HepG2 (cell line): ENCODE measurements at regions not wholly inside any gene's neighbourhood (a gene's known extent, or its start where the extent isn't known, plus 50 kb on each side); places are given as distances from the start of the nearest gene placed in this dataset.

Experiments used
- CENPX ChIP-seq: sonication (generic); formaldehyde crosslinking; IDR thresholded peaks from 2 replicates; pipeline ENCODE4 v1.9.0; 2021; ENCODE audit warnings: mild to moderate bottlenecking, missing genetic modification reagents, moderate library complexity
- small RNA-seq, 3 experiments: library from RNA; depleted of rRNA; stranded (forward); fragments of <200 nt; gene quantifications; one replicate each; pipeline ENCODE3, GENCODE V24; 2012; ENCODE audit warnings: low read depth in 2 of 3, low replicate concordance in 1 of 3; ENCODE audit not compliant: insufficient read length in 3 of 3, insufficient read depth in 2 of 3

GRCh38 chr2:15996536-15997423 is 56.4 kb downstream of the MYCN start (continued):
- no peak for TF ChIP-seq CENPX (CRISPR knock-in tag)

Small RNAs in the stretch of these regions (small RNA-seq; reads per million reads assigned to genes)
- 0 reads per million in 3 experiments for gene AC174048.1
- 0 reads per million in 3 experiments for gene RF00561
